Colonic mucosa (tissue), 4 donors: ENCODE measurements at regions not wholly inside any gene's neighbourhood (a gene's known extent, or its start where the extent isn't known, plus 50 kb on each side); places are given as distances from the start of the nearest gene placed in this dataset.

Source experiments
- DNase-seq: peaks from one replicate; pipeline ENCODE4 v3.0.0-alpha.2; 2020
- H3K27ac ChIP-seq: fragments of 200-600 bp; one replicate; pipeline ENCODE4 v1.8.0; 2021
- H3K27me3 ChIP-seq: fragments of 200-600 bp; one replicate; pipeline ENCODE4 v1.8.0; 2021
- H3K36me3 ChIP-seq: fragments of 200-600 bp; one replicate; pipeline ENCODE4 v1.8.0; 2021
- H3K4me1 ChIP-seq: fragments of 200-600 bp; one replicate; pipeline ENCODE4 v1.8.0; 2021; ENCODE audit warnings: mild to moderate bottlenecking
- H3K4me3 ChIP-seq: fragments of 200-600 bp; one replicate; pipeline ENCODE4 v1.8.0; 2021
- H3K9ac ChIP-seq, 2 donors: one replicate each; pipeline ENCODE4 v1.7.0; 2013; ENCODE audit warnings: control low read depth in 2 of 2, low read depth in 2 of 2, low read length in 2 of 2
- H3K9me3 ChIP-seq: fragments of 200-600 bp; one replicate; pipeline ENCODE4 v1.8.0; 2021
- CTCF ChIP-seq: fragments of 200-600 bp; IDR thresholded peaks from one replicate; pipeline ENCODE4 v1.8.0; 2022; ENCODE audit warnings: antibody characterized with exemption, mild to moderate bottlenecking
- intact Hi-C: fragments of 100-400 bp; cut with DNase I; formaldehyde crosslinking; loops from one replicate; pipeline ENCODE4 v1.14.1; 2022
- donor health status: healthy.
- donor health status: DM: no; HTN: no; CAD: no.
- donor health status: DM: no; HTN: no; CAD: no.

GRCh38 chr12:127238107-127238506 lies 1028.9 kb upstream of the TMEM132C start:
- intact Hi-C loops = no loop called here
- TF ChIP-seq CTCF = no peak
- Histone ChIP-seq H3K4me3 (no peak overlapping the region), H3K36me3 (no peaks in the 10 kb centered on the region), H3K9me3 (no peaks in the 10 kb centered on the region), H3K27ac (no peak overlapping the region), H3K9ac (no peak overlapping the region), H3K4me1 (no peaks in the 10 kb centered on the region), H3K27me3 (no peaks in the 10 kb centered on the region)
- no peak for DNase-seq

GRCh38 chr12:127239781-127240180 lies 1027.2 kb upstream of the TMEM132C start:
- H3K4me3 ChIP-seq = no peak overlapping the region
- no peaks in the 10 kb centered on the region for H3K9me3 ChIP-seq
- H3K36me3 ChIP-seq = no peaks in the 10 kb centered on the region
- no peak overlapping the region for H3K9ac ChIP-seq
- no peak for DNase-seq
- H3K27ac ChIP-seq = no peak overlapping the region
- H3K27me3 ChIP-seq = no peaks in the 10 kb centered on the region
- TF ChIP-seq CTCF = no peak
- intact Hi-C loops = no loop called here
- H3K4me1 ChIP-seq = no peaks in the 10 kb centered on the region

- no peak overlapping the region for H3K4me3 ChIP-seq
- no peak overlapping the region for H3K9ac ChIP-seq
- DNase-seq = no peak
- H3K4me1 ChIP-seq = no peaks in the 10 kb centered on the region
- H3K36me3 ChIP-seq = no peaks in the 10 kb centered on the region
- no peak overlapping the region for H3K27ac ChIP-seq
- H3K9me3 ChIP-seq = no peaks in the 10 kb centered on the region
- intact Hi-C loops = no loop called here
- TF ChIP-seq CTCF = no peak
- H3K27me3 ChIP-seq = no peaks in the 10 kb centered on the region
These were observed 1026.6 kb upstream of the TMEM132C start for GRCh38 chr12:127240249-127240929.

- no peaks in the 10 kb centered on the region for H3K27me3 ChIP-seq
- TF ChIP-seq CTCF = no peak
- H3K27ac ChIP-seq = no peak overlapping the region
- no peaks in the 10 kb centered on the region for H3K9me3 ChIP-seq
- H3K4me3 ChIP-seq = no peak overlapping the region
- H3K36me3 ChIP-seq = no peaks in the 10 kb centered on the region
- intact Hi-C loops = no loop called here
- DNase-seq = no peak
- no peaks in the 10 kb centered on the region for H3K4me1 ChIP-seq
- no peak overlapping the region for H3K9ac ChIP-seq
These were observed 1025.7 kb upstream of the TMEM132C start for GRCh38 chr12:127241072-127241817.

GRCh38 chr12:127245009-127245408 lies 1022.0 kb upstream of the TMEM132C start:
- DNase-seq = no peak
- H3K4me3 ChIP-seq = no peak overlapping the region
- H3K27me3 ChIP-seq = no peaks in the 10 kb centered on the region
- H3K9me3 ChIP-seq = no peaks in the 10 kb centered on the region
- intact Hi-C loops = no loop called here
- H3K4me1 ChIP-seq = no peaks in the 10 kb centered on the region
- no peak overlapping the region for H3K27ac ChIP-seq
- TF ChIP-seq CTCF = no peak
- no peak overlapping the region for H3K9ac ChIP-seq
- no peaks in the 10 kb centered on the region for H3K36me3 ChIP-seq
